GM21528 (cell line): ENCODE measurements at regions not wholly inside any gene's neighbourhood (a gene's known extent, or its start where the extent isn't known, plus 50 kb on each side); places are given as distances from the start of the nearest gene placed in this dataset.
"Not testable (repeated sequence)": the region's sequence is repeated elsewhere in the genome, so short reads cannot be mapped to it uniquely, and the experiment has no call there.

Experiments used
- ATAC-seq: cut with Tn5 transposase; IDR thresholded peaks from one replicate; pipeline ENCODE4 v1.9.1; 2021; ENCODE audit warnings: mild to moderate bottlenecking, moderate library complexity; ENCODE audit not compliant: unreplicated experiment, low FRiP score

- ATAC-seq, result no peak
Observed at GRCh38 chr11:45000918-45001317, 50.2 kb upstream of the TP53I11 start.

- ATAC-seq, result no peak
Observed at GRCh38 chr11:45001466-45002165, 50.9 kb upstream of the TP53I11 start.

- ATAC-seq, result no peak
Observed at GRCh38 chr11:45005106-45005505, 54.4 kb upstream of the TP53I11 start.

- no peak for ATAC-seq
Observed at GRCh38 chr11:45007011-45007410, 56.3 kb upstream of the TP53I11 start.

- ATAC-seq, result not testable (repeated sequence)
Observed at GRCh38 chr11:45015983-45016382, 65.3 kb upstream of the TP53I11 start.

- ATAC-seq, result not testable (repeated sequence)
Observed at GRCh38 chr11:45016446-45016845, 65.8 kb upstream of the TP53I11 start.

GRCh38 chr11:45017329-45017728 is 66.6 kb upstream of the TP53I11 start:
- no peak for ATAC-seq

- ATAC-seq, result no peak
Observed at GRCh38 chr11:45021001-45021400, 70.3 kb upstream of the TP53I11 start.

GRCh38 chr11:45021692-45022141 is 71.0 kb upstream of the TP53I11 start:
- no peak for ATAC-seq

- no peak for ATAC-seq
Observed at GRCh38 chr11:45022294-45023064, 71.8 kb upstream of the TP53I11 start.

- ATAC-seq, result no peak
Observed at GRCh38 chr11:45023065-45023365, 72.3 kb upstream of the TP53I11 start.

- ATAC-seq, result no peak
Observed at GRCh38 chr11:45024316-45024715, 73.6 kb upstream of the TP53I11 start.

- ATAC-seq, result no peak
Observed at GRCh38 chr11:45024846-45025588, 74.3 kb upstream of the TP53I11 start.

- ATAC-seq, result peak; percentile 61
Observed at GRCh38 chr11:45025716-45026492, 75.2 kb upstream of the TP53I11 start.

GRCh38 chr11:45026835-45027234 is 76.2 kb upstream of the TP53I11 start:
- ATAC-seq, result no peak

- no peak for ATAC-seq
Observed at GRCh38 chr11:45027312-45027711, 76.6 kb upstream of the TP53I11 start.

GRCh38 chr11:45028911-45029682 is 78.4 kb upstream of the TP53I11 start:
- ATAC-seq, result no peak

- ATAC-seq, result no peak
Observed at GRCh38 chr11:45030778-45031177, 80.1 kb upstream of the TP53I11 start.

GRCh38 chr11:45031912-45032519 is 81.3 kb upstream of the TP53I11 start:
- peak; percentile 87 for ATAC-seq
